ENCODE measurements at regions not wholly inside any gene's neighbourhood (a gene's known extent, or its start where the extent isn't known, plus 50 kb on each side); places are given as distances from the start of the nearest gene placed in this dataset.

DNA sequence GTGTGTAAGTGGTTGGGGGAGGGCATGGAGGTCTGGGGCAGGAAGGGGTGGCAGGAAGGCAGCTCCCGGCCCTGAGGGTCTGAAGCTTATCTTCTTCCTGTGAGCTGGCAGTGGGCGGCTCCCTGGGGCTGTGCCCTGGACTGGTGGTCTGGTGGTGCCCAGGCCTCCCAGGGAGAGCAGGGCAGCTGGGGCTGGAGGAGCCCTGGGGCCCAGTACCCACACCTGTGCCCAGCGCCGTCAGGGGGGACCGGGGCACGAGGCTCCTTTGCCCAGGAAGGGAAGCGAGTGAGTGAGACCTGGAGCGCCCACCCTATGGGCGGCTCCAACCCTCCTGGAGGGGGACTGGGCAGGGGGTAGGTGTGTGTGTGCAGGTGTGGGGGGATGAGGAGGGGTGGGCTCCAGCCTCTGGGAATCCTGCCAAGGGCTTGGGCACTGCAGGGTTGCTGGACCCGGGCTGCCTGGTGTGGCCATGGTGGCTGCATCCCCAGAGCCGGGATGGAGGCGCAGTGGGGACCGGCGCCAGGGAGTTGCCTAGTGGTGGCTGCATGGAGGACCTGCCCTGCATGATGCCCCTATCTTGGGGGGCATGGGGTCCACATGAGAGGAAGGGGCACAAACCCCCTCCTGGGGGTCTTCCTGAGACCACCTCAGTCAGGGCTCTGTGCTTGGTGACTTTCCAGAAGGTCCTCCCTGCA, 353.6 kb downstream of the TMEM121 start:
- FAIRE-seq (no peak), DNase-seq (ENCODE audit: low read depth in 1 of 2, low spot score in 2 of 2) (no peak)
- Histone ChIP-seq H3K4me2 (ENCODE audit: insufficient read depth in 1 of 2, low read depth in 2 of 2, low read length in 2 of 2) (no peak overlapping the region), H3K23ac (ENCODE audit: insufficient read length) (no peak overlapping the region), H3K36me3 (ENCODE audit: control insufficient read depth in 2 of 4, insufficient read depth in 4 of 4, low read length in 3 of 4) (no peaks in the 10 kb centered on the region), H3K9me3 (ENCODE audit: insufficient read depth in 2 of 2, low read depth in 1 of 2, low read length in 1 of 2) (peaks cover 53 to 95% of the 10 kb centered on the region in 2 experiments), H3K79me2 (ENCODE audit: control insufficient read depth in 1 of 2, insufficient read depth in 2 of 2, low read length in 2 of 2) (no peaks in the 10 kb centered on the region), H4K91ac (replicated peaks; ENCODE audit: insufficient read length, low read length) (no peak overlapping the region), H4K8ac (ENCODE audit: extremely low read depth, insufficient read depth, low read length) (no peak overlapping the region), H3K27me3 (replicated peaks in 1 of 4; ENCODE audit: control insufficient read depth in 3 of 4, extremely low read depth in 1 of 4, insufficient read depth in 3 of 4, low read length in 3 of 4) (no peaks in the 10 kb centered on the region), H3K14ac (ENCODE audit: insufficient read length) (no peak overlapping the region), H2AFZ (ENCODE audit: low read length) (no peak overlapping the region), H2BK5ac (ENCODE audit: low read depth, low read length) (no peak overlapping the region), H3K18ac (ENCODE audit: extremely low read depth, low read length) (no peak overlapping the region), H3K56ac (replicated peaks; ENCODE audit: insufficient read length, low read depth, low read length) (no peak overlapping the region), H2BK20ac (ENCODE audit: low read length) (no peak overlapping the region), H4K5ac (ENCODE audit: insufficient read length, low read depth, low read length) (no peak overlapping the region), H3K9ac (replicated peaks in 1 of 4; ENCODE audit: extremely low read depth in 1 of 4, low read depth in 3 of 4, low read length in 3 of 4) (no peak overlapping the region), H3K4me3 (ENCODE audit: extremely low read depth in 1 of 4, insufficient read depth in 2 of 4, low read depth in 3 of 4, low read length in 4 of 4) (no peak overlapping the region), H4K20me1 (replicated peaks in 1 of 2; ENCODE audit: control insufficient read depth in 1 of 2, insufficient read depth in 2 of 2, low read length in 2 of 2) (no peaks in the 10 kb centered on the region), H3K23me2 (ENCODE audit: low read depth, low read length) (no peaks in the 10 kb centered on the region), H2AK5ac (ENCODE audit: low read depth, low read length) (no peak overlapping the region), H3K4me1 (replicated peaks in 1 of 4; ENCODE audit: control insufficient read depth in 3 of 4, insufficient read depth in 4 of 4, low read length in 3 of 4) (no peaks in the 10 kb centered on the region), H2BK15ac (ENCODE audit: low read length) (no peak overlapping the region), H2BK120ac (replicated peaks; ENCODE audit: low read depth, low read length) (no peak overlapping the region), H3K27ac (ENCODE audit: low read depth, low read length) (no peak overlapping the region), H3K4ac (replicated peaks; ENCODE audit: insufficient read length, low read depth, low read length) (no peak overlapping the region), H3K79me1 (ENCODE audit: low read depth, low read length) (no peaks in the 10 kb centered on the region), H2BK12ac (ENCODE audit: low read depth, low read length) (no peak overlapping the region)
- TF ChIP-seq KDM4A (IDR thresholded peaks at IDR 0.05; ENCODE audit: low read depth, low read length, severe bottlenecking) = no peak
- no peak for TF ChIP-seq BRCA1 (IDR thresholded peaks at IDR 0.05; ENCODE audit: low read depth, low read length)
- TF ChIP-seq YY1 (IDR thresholded peaks at IDR 0.05; ENCODE audit: low read depth, low read length) = no peak
- TF ChIP-seq EGR1 (IDR thresholded peaks at IDR 0.05; ENCODE audit: borderline replicate concordance, low read depth, low read length) = no peak
- TF ChIP-seq, protein P1, sequence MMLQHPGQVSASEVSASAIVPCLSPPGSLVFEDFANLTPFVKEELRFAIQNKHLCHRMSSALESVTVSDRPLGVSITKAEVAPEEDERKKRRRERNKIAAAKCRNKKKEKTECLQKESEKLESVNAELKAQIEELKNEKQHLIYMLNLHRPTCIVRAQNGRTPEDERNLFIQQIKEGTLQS (IDR thresholded peaks at IDR 0.05; ENCODE audit: insufficient read depth, low read depth, low read length) = no peak
- no peak for TF ChIP-seq CBX5 (IDR thresholded peaks at IDR 0.05; ENCODE audit: low read depth, low read length)
- no peak for TF ChIP-seq SP1 (IDR thresholded peaks at IDR 0.05; ENCODE audit: low read depth, low read length)
- TF ChIP-seq MAFK (IDR thresholded peaks at IDR 0.05; ENCODE audit: low read depth, low read length) = no peak
- TF ChIP-seq FOSL1 (IDR thresholded peaks at IDR 0.05; ENCODE audit: insufficient read depth, low read depth, low read length) = no peak
- no peak for TF ChIP-seq CTBP2 (IDR thresholded peaks at IDR 0.05; ENCODE audit: borderline replicate concordance, insufficient read depth, insufficient read length, low read length)
- ChIA-PET POLR2A (ENCODE audit: partially characterized antibody) (no interaction called here), CTCF (ENCODE audit: partially characterized antibody) (no interaction called here)
- WGBS, 2 experiments (ENCODE audit: extremely low coverage in 1 of 2, insufficient coverage in 1 of 2, insufficient read length in 1 of 2, insufficient replicate concordance in 2 of 2, low coverage in 1 of 2, low lambda C conversion rate in 2 of 2, missing lambda C conversion rate in 1 of 2) = 80% methylated on average over 8 of the region's 14 CpGs; no CpG with 5 or more reads in 1 of the 2 experiments

Data from H1 (cell line).